ENCODE measurements at regions not wholly inside any gene's neighbourhood (a gene's known extent, or its start where the extent isn't known, plus 50 kb on each side); places are given as distances from the start of the nearest gene placed in this dataset.
"Not testable (repeated sequence)": the region's sequence is repeated elsewhere in the genome, so short reads cannot be mapped to it uniquely, and the experiment has no call there.

- Mint-ChIP-seq H3K27ac (no peak overlapping the region), H3K36me3 (no peaks in the 10 kb centered on the region), H3K9me3 (peaks cover 6% of the 10 kb centered on the region), H3K27me3 (no peaks in the 10 kb centered on the region), H3K4me1 (no peaks in the 10 kb centered on the region), H3K4me3 (no peak overlapping the region)
These were observed 1204.1 kb upstream of the AUTS2 start for GRCh38 chr7:68394131-68394530.

- H3K4me1 Mint-ChIP-seq: no peaks in the 10 kb centered on the region
- H3K36me3 Mint-ChIP-seq: no peaks in the 10 kb centered on the region
- peaks cover 3% of the 10 kb centered on the region for H3K9me3 Mint-ChIP-seq
- H3K27ac Mint-ChIP-seq: no peak overlapping the region
- no peaks in the 10 kb centered on the region for H3K27me3 Mint-ChIP-seq
- H3K4me3 Mint-ChIP-seq: no peak overlapping the region
These were observed 1198.2 kb upstream of the AUTS2 start for GRCh38 chr7:68399991-68400590.

GRCh38 chr7:68400783-68401182, 1197.5 kb upstream of the AUTS2 start:
- H3K4me3 Mint-ChIP-seq: no peak overlapping the region
- H3K9me3 Mint-ChIP-seq: peaks cover 4% of the 10 kb centered on the region

GRCh38 chr7:68401313-68401712, 1197.0 kb upstream of the AUTS2 start:
- no peak overlapping the region for H3K4me3 Mint-ChIP-seq
- no peak overlapping the region for H3K27ac Mint-ChIP-seq
- H3K27me3 Mint-ChIP-seq: no peaks in the 10 kb centered on the region
- peaks cover 4% of the 10 kb centered on the region for H3K9me3 Mint-ChIP-seq
- H3K36me3 Mint-ChIP-seq: no peaks in the 10 kb centered on the region
- no peaks in the 10 kb centered on the region for H3K4me1 Mint-ChIP-seq

More at GRCh38 chr7:68400783-68401182, 1197.5 kb upstream of the AUTS2 start:
- Mint-ChIP-seq H3K27ac (no peak overlapping the region), H3K4me1 (no peaks in the 10 kb centered on the region), H3K36me3 (no peaks in the 10 kb centered on the region), H3K27me3 (no peaks in the 10 kb centered on the region)

GRCh38 chr7:68406480-68406879, 1191.8 kb upstream of the AUTS2 start:
- Mint-ChIP-seq H3K4me1 (no peaks in the 10 kb centered on the region), H3K9me3 (peaks cover 4% of the 10 kb centered on the region), H3K36me3 (no peaks in the 10 kb centered on the region), H3K4me3 (no peak overlapping the region), H3K27ac (no peak overlapping the region), H3K27me3 (no peaks in the 10 kb centered on the region)

- Mint-ChIP-seq H3K4me3 (no peak overlapping the region), H3K9me3 (peaks cover 10% of the 10 kb centered on the region), H3K27me3 (no peaks in the 10 kb centered on the region), H3K36me3 (no peaks in the 10 kb centered on the region), H3K27ac (no peak overlapping the region), H3K4me1 (no peaks in the 10 kb centered on the region)
These were observed 1190.8 kb upstream of the AUTS2 start for GRCh38 chr7:68407460-68407859.

GRCh38 chr7:68408873-68409272, 1189.4 kb upstream of the AUTS2 start:
- Mint-ChIP-seq H3K4me1 (no peaks in the 10 kb centered on the region), H3K9me3 (peaks cover 10% of the 10 kb centered on the region), H3K27me3 (no peaks in the 10 kb centered on the region), H3K36me3 (no peaks in the 10 kb centered on the region), H3K27ac (no peak overlapping the region), H3K4me3 (no peak overlapping the region)

- Mint-ChIP-seq H3K4me1 (no peaks in the 10 kb centered on the region), H3K4me3 (no peak overlapping the region), H3K27ac (no peak overlapping the region), H3K9me3 (peaks cover 9% of the 10 kb centered on the region), H3K27me3 (no peaks in the 10 kb centered on the region), H3K36me3 (no peaks in the 10 kb centered on the region)
These were observed 1188.4 kb upstream of the AUTS2 start for GRCh38 chr7:68409851-68410250.

- H3K4me3 Mint-ChIP-seq, H3K27me3 Mint-ChIP-seq, H3K27ac Mint-ChIP-seq: not testable (repeated sequence)
These were observed 1187.6 kb upstream of the AUTS2 start for GRCh38 chr7:68410693-68411092.

GRCh38 chr7:68411742-68412141, 1186.5 kb upstream of the AUTS2 start:
- Mint-ChIP-seq H3K27me3 (no peaks in the 10 kb centered on the region), H3K4me3 (no peak overlapping the region), H3K4me1 (no peaks in the 10 kb centered on the region), H3K9me3 (peaks cover 5% of the 10 kb centered on the region), H3K36me3 (no peaks in the 10 kb centered on the region), H3K27ac (no peak overlapping the region)

More at GRCh38 chr7:68410693-68411092, 1187.6 kb upstream of the AUTS2 start:
- not testable (repeated sequence) for H3K9me3 Mint-ChIP-seq, H3K4me1 Mint-ChIP-seq, H3K36me3 Mint-ChIP-seq

- no peaks in the 10 kb centered on the region for H3K27me3 Mint-ChIP-seq
These were observed 1183.4 kb upstream of the AUTS2 start for GRCh38 chr7:68414631-68415425.

GRCh38 chr7:68417002-68417401, 1181.3 kb upstream of the AUTS2 start:
- H3K27ac Mint-ChIP-seq: no peak overlapping the region
- H3K27me3 Mint-ChIP-seq: no peaks in the 10 kb centered on the region
- no peaks in the 10 kb centered on the region for H3K36me3 Mint-ChIP-seq
- peaks cover 11% of the 10 kb centered on the region for H3K9me3 Mint-ChIP-seq
- H3K4me3 Mint-ChIP-seq: no peak overlapping the region
- no peaks in the 10 kb centered on the region for H3K4me1 Mint-ChIP-seq

More at GRCh38 chr7:68414631-68415425, 1183.4 kb upstream of the AUTS2 start:
- no peaks in the 10 kb centered on the region for H3K36me3 Mint-ChIP-seq
- H3K4me3 Mint-ChIP-seq: no peak overlapping the region
- peaks cover 12% of the 10 kb centered on the region for H3K9me3 Mint-ChIP-seq
- no peak overlapping the region for H3K27ac Mint-ChIP-seq
- no peaks in the 10 kb centered on the region for H3K4me1 Mint-ChIP-seq

GRCh38 chr7:68417659-68418058, 1180.6 kb upstream of the AUTS2 start:
- H3K27me3 Mint-ChIP-seq: no peaks in the 10 kb centered on the region
- no peaks in the 10 kb centered on the region for H3K36me3 Mint-ChIP-seq
- no peak overlapping the region for H3K27ac Mint-ChIP-seq
- H3K4me3 Mint-ChIP-seq: no peak overlapping the region
- peaks cover 7% of the 10 kb centered on the region for H3K9me3 Mint-ChIP-seq
- H3K4me1 Mint-ChIP-seq: no peaks in the 10 kb centered on the region

- H3K27ac Mint-ChIP-seq: no peak overlapping the region
- no peak overlapping the region for H3K4me3 Mint-ChIP-seq
- no peaks in the 10 kb centered on the region for H3K36me3 Mint-ChIP-seq
- no peaks in the 10 kb centered on the region for H3K27me3 Mint-ChIP-seq
- peaks cover 7% of the 10 kb centered on the region for H3K9me3 Mint-ChIP-seq
- no peaks in the 10 kb centered on the region for H3K4me1 Mint-ChIP-seq
These were observed 1177.7 kb upstream of the AUTS2 start for GRCh38 chr7:68420342-68421192.

GRCh38 chr7:68421712-68422111, 1176.6 kb upstream of the AUTS2 start:
- H3K9me3 Mint-ChIP-seq: peaks cover 10% of the 10 kb centered on the region
- H3K27ac Mint-ChIP-seq: no peak overlapping the region
- no peaks in the 10 kb centered on the region for H3K36me3 Mint-ChIP-seq
- no peaks in the 10 kb centered on the region for H3K4me1 Mint-ChIP-seq
- no peak overlapping the region for H3K4me3 Mint-ChIP-seq
- H3K27me3 Mint-ChIP-seq: no peaks in the 10 kb centered on the region

- peaks cover 15% of the 10 kb centered on the region for H3K9me3 Mint-ChIP-seq
- no peak overlapping the region for H3K27ac Mint-ChIP-seq
- H3K4me3 Mint-ChIP-seq: no peak overlapping the region
- H3K27me3 Mint-ChIP-seq: no peaks in the 10 kb centered on the region
- no peaks in the 10 kb centered on the region for H3K4me1 Mint-ChIP-seq
- no peaks in the 10 kb centered on the region for H3K36me3 Mint-ChIP-seq
These were observed 1176.0 kb upstream of the AUTS2 start for GRCh38 chr7:68422281-68422680.
